ENCODE measurements at regions not wholly inside any gene's neighbourhood (a gene's known extent, or its start where the extent isn't known, plus 50 kb on each side); places are given as distances from the start of the nearest gene placed in this dataset.
"Not testable (repeated sequence)": the region's sequence is repeated elsewhere in the genome, so short reads cannot be mapped to it uniquely, and the experiment has no call there.

DNA sequence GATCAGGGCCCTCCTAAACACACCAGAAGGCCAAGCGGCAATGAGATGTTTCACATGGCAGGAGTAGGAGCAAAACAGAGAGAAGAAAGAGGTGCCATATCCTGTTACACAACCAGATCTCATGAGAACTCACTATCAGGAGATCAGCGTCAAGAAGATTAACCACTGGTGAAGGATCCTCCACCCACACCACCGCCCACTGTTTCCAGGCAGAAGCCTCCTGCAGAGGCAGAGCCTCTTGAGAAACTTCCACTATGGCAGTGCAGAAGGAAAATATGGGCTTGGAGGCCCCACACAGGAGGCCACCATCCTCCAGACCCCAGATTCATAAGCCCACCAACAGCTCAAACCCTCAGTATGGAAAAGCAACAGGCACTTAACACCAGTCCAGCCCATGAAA lies 106.9 kb upstream of the TEKT4 start:
- not testable (repeated sequence) for TF ChIP-seq CTCF (IDR thresholded peaks at IDR 0.05; ENCODE audit: insufficient read depth, low read length); GABPA (IDR thresholded peaks at IDR 0.05; ENCODE audit: low read depth); POLR2AphosphoS5 (IDR thresholded peaks at IDR 0.05; ENCODE audit: low read depth); REST (IDR thresholded peaks at IDR 0.05; ENCODE audit: insufficient replicate concordance, low read depth)
